ENCODE measurements at regions not wholly inside any gene's neighbourhood (a gene's known extent, or its start where the extent isn't known, plus 50 kb on each side); places are given as distances from the start of the nearest gene placed in this dataset.

GRCh38 chr2:66834859-66835258, 399.9 kb downstream of the MEIS1 start (continued):
- no peak for TF ChIP-seq ZNF518A (tag by site-specific recombination; conservative IDR thresholded peaks at IDR 0.05; ENCODE audit: low read depth)
- no peak for TF ChIP-seq ZNF704 (tag by site-specific recombination; IDR thresholded peaks at IDR 0.05)
- TF ChIP-seq AEBP2 (tag by site-specific recombination; IDR thresholded peaks at IDR 0.05; ENCODE audit: borderline replicate concordance), result no peak
- TF ChIP-seq ZNF138 (tag by site-specific recombination; IDR thresholded peaks at IDR 0.05; ENCODE audit: borderline replicate concordance), result no peak
- TF ChIP-seq, protein P1, sequence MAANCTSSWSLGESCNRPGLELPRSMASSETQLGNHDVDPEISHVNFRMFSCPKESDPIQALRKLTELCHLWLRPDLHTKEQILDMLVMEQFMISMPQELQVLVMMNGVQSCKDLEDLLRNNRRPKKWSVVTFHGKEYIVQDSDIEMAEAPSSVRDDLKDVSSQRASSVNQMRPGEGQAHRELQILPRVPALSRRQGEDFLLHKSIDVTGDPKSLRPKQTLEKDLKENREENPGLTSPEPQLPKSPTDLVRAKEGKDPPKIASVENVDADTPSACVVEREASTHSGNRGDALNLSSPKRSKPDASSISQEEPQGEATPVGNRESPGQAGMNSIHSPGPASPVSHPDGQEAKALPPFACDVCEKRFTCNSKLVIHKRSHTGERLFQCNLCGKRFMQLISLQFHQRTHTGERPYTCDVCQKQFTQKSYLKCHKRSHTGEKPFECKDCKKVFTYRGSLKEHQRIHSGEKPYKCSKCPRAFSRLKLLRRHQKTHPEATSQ (tag by site-specific recombination; IDR thresholded peaks at IDR 0.05), result no peak

DNA sequence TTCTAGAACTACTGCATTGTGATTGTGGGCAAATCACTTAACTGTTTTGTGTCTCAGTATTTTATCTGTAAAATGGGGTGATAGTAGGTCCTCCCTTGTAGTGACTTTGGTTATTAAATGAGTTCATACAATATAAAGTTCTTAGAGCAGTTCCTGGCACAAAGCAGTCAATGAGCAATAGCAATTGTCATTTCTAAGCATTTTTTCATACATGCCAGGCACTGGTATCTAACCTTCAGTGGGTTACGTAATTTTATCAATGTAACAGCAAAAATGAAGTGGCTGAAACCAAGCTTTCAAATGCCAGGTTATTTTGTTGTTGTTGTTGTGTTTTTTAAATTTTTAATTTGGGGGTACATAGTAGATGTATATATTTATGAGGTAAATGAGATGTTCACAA, 401.9 kb downstream of the MEIS1 start:
- Histone ChIP-seq H3K36me3 (ENCODE audit: control insufficient read depth in 2 of 2, insufficient read depth in 1 of 2, low read length in 2 of 2) (no peaks in the 10 kb centered on the region), H3K4me1 (ENCODE audit: control insufficient read depth, insufficient read depth, low read length) (no peaks in the 10 kb centered on the region), H3K4me3 (ENCODE audit: low read depth, low read length) (no peak overlapping the region), H3K9me3 (ENCODE audit: control insufficient read depth, insufficient read depth, low read depth, low read length) (no peaks in the 10 kb centered on the region), H3K27ac (ENCODE audit: extremely low read depth, low read depth, low read length) (no peak overlapping the region)
- POLR2A ChIA-PET, result no interaction called here
- CTCF ChIA-PET, result no interaction called here
- no peak for TF ChIP-seq ZNF239 (tag by site-specific recombination; IDR thresholded peaks at IDR 0.05)
- TF ChIP-seq ZNF223 (tag by site-specific recombination; IDR thresholded peaks at IDR 0.05), result no peak
- no peak for TF ChIP-seq ZNF791 (tag by site-specific recombination; IDR thresholded peaks at IDR 0.05)
- TF ChIP-seq ZNF701 (tag by site-specific recombination; IDR thresholded peaks at IDR 0.05), result no peak
- TF ChIP-seq, protein P2, sequence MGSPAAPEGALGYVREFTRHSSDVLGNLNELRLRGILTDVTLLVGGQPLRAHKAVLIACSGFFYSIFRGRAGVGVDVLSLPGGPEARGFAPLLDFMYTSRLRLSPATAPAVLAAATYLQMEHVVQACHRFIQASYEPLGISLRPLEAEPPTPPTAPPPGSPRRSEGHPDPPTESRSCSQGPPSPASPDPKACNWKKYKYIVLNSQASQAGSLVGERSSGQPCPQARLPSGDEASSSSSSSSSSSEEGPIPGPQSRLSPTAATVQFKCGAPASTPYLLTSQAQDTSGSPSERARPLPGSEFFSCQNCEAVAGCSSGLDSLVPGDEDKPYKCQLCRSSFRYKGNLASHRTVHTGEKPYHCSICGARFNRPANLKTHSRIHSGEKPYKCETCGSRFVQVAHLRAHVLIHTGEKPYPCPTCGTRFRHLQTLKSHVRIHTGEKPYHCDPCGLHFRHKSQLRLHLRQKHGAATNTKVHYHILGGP (tag by site-specific recombination; IDR thresholded peaks at IDR 0.05), result no peak
- no peak for TF ChIP-seq GLIS1 (tag by site-specific recombination; IDR thresholded peaks at IDR 0.05)
- no peak for TF ChIP-seq SETDB1 (IDR thresholded peaks at IDR 0.05; ENCODE audit: insufficient read length, low read length)
- TF ChIP-seq PRDM1 (tag by site-specific recombination; IDR thresholded peaks at IDR 0.05), result no peak
- TF ChIP-seq ZNF610 (tag by site-specific recombination; IDR thresholded peaks at IDR 0.05; ENCODE audit: borderline replicate concordance), result no peak
